Gastroesophageal sphincter (tissue), 3 donors: ENCODE measurements at regions not wholly inside any gene's neighbourhood (a gene's known extent, or its start where the extent isn't known, plus 50 kb on each side); places are given as distances from the start of the nearest gene placed in this dataset.

Experiments used
- EP300 ChIP-seq: sonication (generic); formaldehyde crosslinking; IDR thresholded peaks from one replicate; pipeline ENCODE4 v1.6.1; 2017; ENCODE audit warnings: antibody characterized with exemption, mild to moderate bottlenecking
- TF ChIP-seq, protein P1 (sequence below), 4 experiments: fragments of 200-600 bp in 2 of 4; fragments of 450-650 bp in 2 of 4; sonication (generic) in 1 of 4; IDR thresholded peaks; one replicate each; pipeline ENCODE4 v1.5.1; 2017 to 2019; ENCODE audit warnings: antibody characterized with exemption in 4 of 4, mild to moderate bottlenecking in 2 of 4, moderate library complexity in 2 of 4

DNA sequence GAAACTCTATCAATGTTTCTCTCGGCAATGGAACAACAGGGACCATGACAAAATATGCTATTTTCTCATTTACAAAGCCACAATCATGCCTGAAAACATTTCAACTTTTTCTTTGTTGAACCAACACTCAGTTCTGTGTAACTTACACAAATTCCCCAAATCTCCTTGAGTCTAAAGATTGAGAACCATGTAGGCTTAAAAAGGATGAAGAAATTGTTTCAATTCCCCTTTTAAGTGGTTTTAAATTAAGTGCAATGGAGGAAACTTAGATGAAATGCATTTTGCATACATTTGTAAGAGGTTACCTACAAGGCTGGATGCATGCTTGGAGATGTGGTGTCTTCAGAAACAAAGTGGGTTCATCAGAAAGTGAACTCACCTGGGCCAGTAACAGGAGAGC, 566.4 kb upstream of the CDH11 start:
- TF ChIP-seq, protein P1, sequence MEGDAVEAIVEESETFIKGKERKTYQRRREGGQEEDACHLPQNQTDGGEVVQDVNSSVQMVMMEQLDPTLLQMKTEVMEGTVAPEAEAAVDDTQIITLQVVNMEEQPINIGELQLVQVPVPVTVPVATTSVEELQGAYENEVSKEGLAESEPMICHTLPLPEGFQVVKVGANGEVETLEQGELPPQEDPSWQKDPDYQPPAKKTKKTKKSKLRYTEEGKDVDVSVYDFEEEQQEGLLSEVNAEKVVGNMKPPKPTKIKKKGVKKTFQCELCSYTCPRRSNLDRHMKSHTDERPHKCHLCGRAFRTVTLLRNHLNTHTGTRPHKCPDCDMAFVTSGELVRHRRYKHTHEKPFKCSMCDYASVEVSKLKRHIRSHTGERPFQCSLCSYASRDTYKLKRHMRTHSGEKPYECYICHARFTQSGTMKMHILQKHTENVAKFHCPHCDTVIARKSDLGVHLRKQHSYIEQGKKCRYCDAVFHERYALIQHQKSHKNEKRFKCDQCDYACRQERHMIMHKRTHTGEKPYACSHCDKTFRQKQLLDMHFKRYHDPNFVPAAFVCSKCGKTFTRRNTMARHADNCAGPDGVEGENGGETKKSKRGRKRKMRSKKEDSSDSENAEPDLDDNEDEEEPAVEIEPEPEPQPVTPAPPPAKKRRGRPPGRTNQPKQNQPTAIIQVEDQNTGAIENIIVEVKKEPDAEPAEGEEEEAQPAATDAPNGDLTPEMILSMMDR (IDR thresholded peaks at IDR 0.05) = no peak
- no peak for TF ChIP-seq EP300
